Activated naive CD8-positive, alpha-beta T cell treated with anti-CD3 and anti-CD28 coated beads, Interleukin-2, amount 50 U/mL, for 24 hours (primary cell): ENCODE measurements at regions not wholly inside any gene's neighbourhood (a gene's known extent, or its start where the extent isn't known, plus 50 kb on each side); places are given as distances from the start of the nearest gene placed in this dataset.

Experiments used
- ATAC-seq: fragments of 150-1000 bp; cut with Tn5 transposase; one replicate; pipeline ENCODE4 v1.10.0; 2021
- DNase-seq: peaks from one replicate; pipeline ENCODE4 v3.0.0; 2021
- H3K27ac Mint-ChIP-seq: one replicate; pipeline ENCODE4 v1.8.0; 2021; ENCODE audit warnings: mild to moderate bottlenecking, mixed read lengths
- H3K27me3 Mint-ChIP-seq: one replicate; pipeline ENCODE4 v1.8.0; 2021; ENCODE audit warnings: mixed read lengths
- H3K36me3 Mint-ChIP-seq: one replicate; pipeline ENCODE4 v1.8.0; 2021; ENCODE audit warnings: low read depth, mixed read lengths
- H3K4me1 Mint-ChIP-seq: one replicate; pipeline ENCODE4 v1.8.0; 2021; ENCODE audit warnings: mixed read lengths
- H3K4me3 Mint-ChIP-seq: one replicate; pipeline ENCODE4 v1.8.0; 2021; ENCODE audit warnings: mild to moderate bottlenecking, moderate library complexity, mixed read lengths
- H3K9me3 Mint-ChIP-seq: one replicate; pipeline ENCODE4 v1.8.0; 2021; ENCODE audit warnings: mixed read lengths

GRCh38 chr17:6343191-6343590, 91.7 kb downstream of the AIPL1 start:
- DNase-seq: no peak

GRCh38 chr17:6340708-6341107, 94.2 kb downstream of the AIPL1 start:
- ATAC-seq (no peak), DNase-seq (no peak)
- Mint-ChIP-seq H3K36me3 (no peaks in the 10 kb centered on the region), H3K27me3 (peaks cover 9% of the 10 kb centered on the region), H3K4me3 (no peak overlapping the region), H3K27ac (no peak overlapping the region), H3K9me3 (no peaks in the 10 kb centered on the region), H3K4me1 (no peaks in the 10 kb centered on the region)

More at GRCh38 chr17:6343191-6343590, 91.7 kb downstream of the AIPL1 start:
- H3K4me3 Mint-ChIP-seq: no peak overlapping the region
- no peaks in the 10 kb centered on the region for H3K9me3 Mint-ChIP-seq
- no peaks in the 10 kb centered on the region for H3K4me1 Mint-ChIP-seq
- no peak for ATAC-seq
- peaks cover 11% of the 10 kb centered on the region for H3K27me3 Mint-ChIP-seq
- no peaks in the 10 kb centered on the region for H3K36me3 Mint-ChIP-seq
- H3K27ac Mint-ChIP-seq: no peak overlapping the region

- Mint-ChIP-seq H3K27ac (no peak overlapping the region), H3K4me3 (no peak overlapping the region), H3K27me3 (peaks cover 13% of the 10 kb centered on the region), H3K9me3 (no peaks in the 10 kb centered on the region), H3K36me3 (no peaks in the 10 kb centered on the region), H3K4me1 (no peaks in the 10 kb centered on the region)
- no peak for DNase-seq
- no peak for ATAC-seq
These were observed 100.5 kb downstream of the AIPL1 start for GRCh38 chr17:6334386-6334785.

- no peak for DNase-seq
- peaks cover 28% of the 10 kb centered on the region for H3K27me3 Mint-ChIP-seq
These were observed 104.0 kb downstream of the AIPL1 start for GRCh38 chr17:6330936-6331335.

DNA sequence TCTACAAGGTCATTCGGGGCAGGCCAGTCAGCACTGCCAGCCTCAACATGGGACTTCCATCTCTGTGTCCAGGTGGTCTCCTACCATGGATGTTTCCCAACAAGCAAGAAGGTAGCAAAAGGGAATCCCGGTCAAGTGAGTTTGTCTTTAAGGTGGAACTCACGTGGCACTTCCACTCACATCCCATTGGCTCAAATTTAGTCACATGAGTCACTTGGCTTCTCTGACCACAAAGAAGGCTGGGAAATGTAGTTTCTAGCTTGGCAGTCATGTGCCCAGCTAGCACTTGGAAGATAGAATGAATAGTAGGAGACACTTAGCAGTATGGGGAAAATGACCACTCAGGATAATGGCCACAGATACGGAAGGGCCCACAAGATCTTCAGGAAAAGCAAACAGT, 106.6 kb downstream of the AIPL1 start:
- no peak for DNase-seq
- H3K27ac Mint-ChIP-seq: no peak overlapping the region

More at GRCh38 chr17:6330936-6331335, 104.0 kb downstream of the AIPL1 start:
- no peaks in the 10 kb centered on the region for H3K4me1 Mint-ChIP-seq
- H3K4me3 Mint-ChIP-seq: no peak overlapping the region
- no peaks in the 10 kb centered on the region for H3K9me3 Mint-ChIP-seq
- no peak overlapping the region for H3K27ac Mint-ChIP-seq
- no peak for ATAC-seq
- H3K36me3 Mint-ChIP-seq: no peaks in the 10 kb centered on the region

DNA sequence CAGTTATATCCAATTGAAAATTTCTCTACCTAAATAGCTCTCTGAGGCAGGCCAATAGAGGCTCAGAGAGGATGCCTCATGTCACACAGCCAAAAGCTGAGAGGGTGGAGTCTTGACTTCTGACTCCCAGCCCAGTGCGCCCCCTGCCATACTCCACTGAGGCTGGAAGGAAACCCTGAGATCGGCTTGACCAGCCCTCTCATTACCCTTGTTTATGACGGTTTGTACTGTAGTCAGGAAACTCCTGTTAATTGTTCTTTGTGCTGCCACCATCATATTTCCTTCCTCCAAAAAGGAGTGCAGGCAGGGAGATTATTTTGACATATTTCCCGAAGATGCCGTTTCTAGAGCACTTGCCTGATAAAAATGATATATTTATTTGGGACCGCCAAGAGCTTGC, 107.9 kb downstream of the AIPL1 start:
- Mint-ChIP-seq H3K27me3 (peaks cover 39% of the 10 kb centered on the region), H3K4me1 (no peaks in the 10 kb centered on the region), H3K4me3 (no peak overlapping the region), H3K36me3 (no peaks in the 10 kb centered on the region), H3K27ac (no peak overlapping the region), H3K9me3 (no peaks in the 10 kb centered on the region)
- no peak for ATAC-seq
- DNase-seq: peak; percentile 2

More for the DNA sequence above, 106.6 kb downstream of the AIPL1 start:
- no peak for ATAC-seq
- Mint-ChIP-seq H3K36me3 (no peaks in the 10 kb centered on the region), H3K9me3 (no peaks in the 10 kb centered on the region), H3K27me3 (peaks cover 33% of the 10 kb centered on the region), H3K4me3 (no peak overlapping the region), H3K4me1 (no peaks in the 10 kb centered on the region)

DNA sequence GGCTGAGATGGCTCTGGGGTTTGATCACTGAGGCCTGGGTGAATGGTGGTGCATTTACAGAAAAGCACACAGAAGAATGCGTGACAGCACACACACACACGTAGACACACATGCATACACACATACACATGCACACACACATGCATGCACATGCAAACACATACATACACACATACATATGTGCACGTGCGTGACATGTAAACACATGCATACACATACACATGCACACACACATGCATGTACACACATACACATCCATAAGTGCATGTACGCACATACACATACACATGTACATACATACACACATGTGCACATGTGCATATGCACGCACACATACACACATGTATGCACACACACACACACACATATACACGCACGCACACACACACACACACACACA, 108.4 kb downstream of the AIPL1 start:
- Mint-ChIP-seq H3K36me3 (no peaks in the 10 kb centered on the region), H3K4me3 (no peak overlapping the region), H3K27ac (no peak overlapping the region), H3K27me3 (peaks cover 41% of the 10 kb centered on the region), H3K4me1 (no peaks in the 10 kb centered on the region), H3K9me3 (no peaks in the 10 kb centered on the region)
- ATAC-seq (no peak), DNase-seq (no peak)

DNA sequence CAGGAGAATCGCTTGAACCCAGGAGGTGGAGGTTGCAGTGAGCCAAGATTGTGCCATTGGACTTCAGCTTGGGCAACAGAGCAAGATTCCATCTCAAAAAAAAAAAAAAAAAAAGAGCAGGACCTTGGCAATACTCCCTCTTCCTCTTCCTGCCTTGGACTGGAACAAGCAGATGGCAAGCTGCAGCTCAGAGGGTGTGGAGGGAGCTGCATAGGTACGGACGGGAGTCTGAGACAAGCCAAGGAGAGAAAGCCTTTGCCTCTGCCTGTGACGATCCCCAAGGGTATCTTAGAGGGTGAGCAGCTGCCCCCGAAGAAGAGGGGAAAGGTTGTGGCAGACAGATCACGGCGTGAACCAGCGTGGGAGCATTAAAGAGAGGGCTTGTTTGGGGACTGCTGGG, 109.2 kb downstream of the AIPL1 start:
- no peaks in the 10 kb centered on the region for H3K4me1 Mint-ChIP-seq
- no peak for DNase-seq
- no peak overlapping the region for H3K4me3 Mint-ChIP-seq
- peaks cover 46% of the 10 kb centered on the region for H3K27me3 Mint-ChIP-seq
- no peak for ATAC-seq
- no peak overlapping the region for H3K27ac Mint-ChIP-seq
- H3K36me3 Mint-ChIP-seq: no peaks in the 10 kb centered on the region
- no peaks in the 10 kb centered on the region for H3K9me3 Mint-ChIP-seq

- Mint-ChIP-seq H3K4me3 (no peak overlapping the region), H3K36me3 (no peaks in the 10 kb centered on the region), H3K9me3 (no peaks in the 10 kb centered on the region), H3K4me1 (no peaks in the 10 kb centered on the region), H3K27me3 (peaks cover 43% of the 10 kb centered on the region), H3K27ac (no peak overlapping the region)
- DNase-seq (no peak), ATAC-seq (no peak)
These were observed 109.9 kb downstream of the AIPL1 start for GRCh38 chr17:6325051-6325450.

- Mint-ChIP-seq H3K27me3 (peaks cover 46% of the 10 kb centered on the region), H3K4me1 (no peaks in the 10 kb centered on the region), H3K4me3 (no peak overlapping the region), H3K36me3 (no peaks in the 10 kb centered on the region), H3K27ac (no peak overlapping the region), H3K9me3 (no peaks in the 10 kb centered on the region)
- DNase-seq: no peak
- no peak for ATAC-seq
These were observed 111.1 kb downstream of the AIPL1 start for GRCh38 chr17:6323626-6324356.

DNA sequence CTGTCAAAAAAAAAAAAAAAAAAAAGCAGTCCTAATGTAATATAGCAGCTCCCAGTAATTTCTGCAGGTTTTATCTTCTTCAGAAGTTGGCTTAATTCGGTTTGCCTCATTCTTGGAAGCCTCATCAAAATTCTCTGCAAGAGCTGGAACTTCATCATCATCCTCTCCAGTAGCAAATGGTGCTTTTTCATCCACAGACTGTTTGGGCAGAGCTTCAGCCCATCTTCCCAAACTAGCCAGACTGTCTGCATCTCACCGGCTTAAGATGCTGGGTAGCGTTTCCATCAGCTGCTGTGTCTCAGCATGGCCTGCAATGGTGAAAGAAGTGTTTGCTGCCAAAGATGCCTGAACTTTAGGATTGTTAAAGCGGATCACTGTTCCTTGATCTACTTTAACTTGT, 112.6 kb downstream of the AIPL1 start:
- Mint-ChIP-seq H3K4me3 (no peak overlapping the region), H3K36me3 (no peaks in the 10 kb centered on the region), H3K4me1 (no peaks in the 10 kb centered on the region), H3K27ac (no peak overlapping the region), H3K27me3 (peaks cover 39% of the 10 kb centered on the region), H3K9me3 (no peaks in the 10 kb centered on the region)
- ATAC-seq (no peak), DNase-seq (no peak)

GRCh38 chr17:6314311-6314710, 120.6 kb downstream of the AIPL1 start:
- no peak overlapping the region for H3K27ac Mint-ChIP-seq
- ATAC-seq (no peak), DNase-seq (no peak)
- H3K9me3 Mint-ChIP-seq: no peaks in the 10 kb centered on the region
- no peaks in the 10 kb centered on the region for H3K36me3 Mint-ChIP-seq
- H3K27me3 Mint-ChIP-seq: peaks cover 16% of the 10 kb centered on the region
- H3K4me3 Mint-ChIP-seq: no peak overlapping the region
- no peaks in the 10 kb centered on the region for H3K4me1 Mint-ChIP-seq

- ATAC-seq (no peak), DNase-seq (no peak)
- no peaks in the 10 kb centered on the region for H3K9me3 Mint-ChIP-seq
- no peaks in the 10 kb centered on the region for H3K4me1 Mint-ChIP-seq
- H3K27me3 Mint-ChIP-seq: peaks cover 15% of the 10 kb centered on the region
- H3K4me3 Mint-ChIP-seq: no peak overlapping the region
- no peak overlapping the region for H3K27ac Mint-ChIP-seq
- H3K36me3 Mint-ChIP-seq: no peaks in the 10 kb centered on the region
These were observed 121.1 kb downstream of the AIPL1 start for GRCh38 chr17:6313835-6314234.

DNA sequence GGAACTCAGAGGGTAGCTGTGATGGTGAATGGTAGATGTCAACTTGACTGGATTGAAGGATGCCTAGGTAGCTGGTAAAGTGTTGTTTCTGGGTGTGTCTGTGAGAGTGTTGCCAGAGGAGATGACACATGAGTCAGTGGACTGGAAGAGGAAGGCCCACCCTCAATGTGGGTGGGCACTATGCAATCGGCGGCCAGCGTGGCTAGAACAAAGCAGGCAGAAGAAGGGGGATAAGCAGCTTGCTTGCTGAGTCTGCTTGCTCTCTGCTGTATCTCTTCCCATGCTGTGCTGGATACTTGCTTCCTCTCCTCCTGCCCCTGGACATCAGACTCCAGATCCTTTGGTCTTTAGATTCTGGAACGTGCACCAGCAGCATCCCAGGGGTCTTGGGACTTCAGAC, 128.1 kb downstream of the AIPL1 start:
- Mint-ChIP-seq H3K4me3 (no peak overlapping the region), H3K9me3 (no peaks in the 10 kb centered on the region), H3K27me3 (peaks cover 13% of the 10 kb centered on the region), H3K27ac (no peak overlapping the region), H3K4me1 (no peaks in the 10 kb centered on the region), H3K36me3 (no peaks in the 10 kb centered on the region)
- DNase-seq: no peak
- no peak for ATAC-seq

GRCh38 chr17:6305613-6306360, 129.1 kb downstream of the AIPL1 start:
- H3K9me3 Mint-ChIP-seq: no peaks in the 10 kb centered on the region
- ATAC-seq (no peak), DNase-seq (no peak)
- no peaks in the 10 kb centered on the region for H3K36me3 Mint-ChIP-seq
- H3K4me3 Mint-ChIP-seq: no peak overlapping the region
- peaks cover 15% of the 10 kb centered on the region for H3K27me3 Mint-ChIP-seq
- H3K27ac Mint-ChIP-seq: no peak overlapping the region
- H3K4me1 Mint-ChIP-seq: no peaks in the 10 kb centered on the region
